Thyroid gland (tissue), 4 donors: ENCODE measurements at regions not wholly inside any gene's neighbourhood (a gene's known extent, or its start where the extent isn't known, plus 50 kb on each side); places are given as distances from the start of the nearest gene placed in this dataset.

Source experiments
- POLR2A ChIP-seq, 2 donors: fragments of 450-650 bp; IDR thresholded peaks; one replicate each; pipeline ENCODE4 v1.6.1; 2017; ENCODE audit warnings: antibody characterized with exemption in 2 of 2, mild to moderate bottlenecking in 2 of 2, moderate library complexity in 1 of 2
- TF ChIP-seq, protein P1 (sequence below), 6 experiments: fragments of 200-600 bp in 3 of 6; fragments of 450-650 bp in 3 of 6; sonication (generic) in 3 of 6; IDR thresholded peaks; one replicate each; pipeline ENCODE4 v1.5.1; 2016 to 2019; ENCODE audit warnings: antibody characterized with exemption in 6 of 6, mild to moderate bottlenecking in 2 of 6, inconsistent platforms in 1 of 6, moderate library complexity in 1 of 6

GRCh38 chr5:66410122-66410521, 186.1 kb upstream of the MAST4 start:
- TF ChIP-seq, protein P1, sequence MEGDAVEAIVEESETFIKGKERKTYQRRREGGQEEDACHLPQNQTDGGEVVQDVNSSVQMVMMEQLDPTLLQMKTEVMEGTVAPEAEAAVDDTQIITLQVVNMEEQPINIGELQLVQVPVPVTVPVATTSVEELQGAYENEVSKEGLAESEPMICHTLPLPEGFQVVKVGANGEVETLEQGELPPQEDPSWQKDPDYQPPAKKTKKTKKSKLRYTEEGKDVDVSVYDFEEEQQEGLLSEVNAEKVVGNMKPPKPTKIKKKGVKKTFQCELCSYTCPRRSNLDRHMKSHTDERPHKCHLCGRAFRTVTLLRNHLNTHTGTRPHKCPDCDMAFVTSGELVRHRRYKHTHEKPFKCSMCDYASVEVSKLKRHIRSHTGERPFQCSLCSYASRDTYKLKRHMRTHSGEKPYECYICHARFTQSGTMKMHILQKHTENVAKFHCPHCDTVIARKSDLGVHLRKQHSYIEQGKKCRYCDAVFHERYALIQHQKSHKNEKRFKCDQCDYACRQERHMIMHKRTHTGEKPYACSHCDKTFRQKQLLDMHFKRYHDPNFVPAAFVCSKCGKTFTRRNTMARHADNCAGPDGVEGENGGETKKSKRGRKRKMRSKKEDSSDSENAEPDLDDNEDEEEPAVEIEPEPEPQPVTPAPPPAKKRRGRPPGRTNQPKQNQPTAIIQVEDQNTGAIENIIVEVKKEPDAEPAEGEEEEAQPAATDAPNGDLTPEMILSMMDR (IDR thresholded peaks at IDR 0.05), result no peak
- TF ChIP-seq POLR2A (IDR thresholded peaks at IDR 0.05), result no peak
